Activated CD4-positive, alpha-beta memory T cell treated with anti-CD3 and anti-CD28 coated beads for 36 hours (primary cell): ENCODE measurements at regions not wholly inside any gene's neighbourhood (a gene's known extent, or its start where the extent isn't known, plus 50 kb on each side); places are given as distances from the start of the nearest gene placed in this dataset.

ENCODE experiments used
- CTCF ChIA-PET: fragments of 350-600 bp; sonication (Branson Sonifier 250); formaldehyde crosslinking; loops from one replicate; lab custom pipeline; 2021; ENCODE audit warnings: antibody characterized with exemption, inconsistent platforms; lab: Charles Lee
- POLR2A ChIA-PET: fragments of 350-600 bp; sonication (Branson Sonifier 250); formaldehyde crosslinking; loops from one replicate; lab custom pipeline; 2021; ENCODE audit warnings: antibody characterized with exemption; lab: Charles Lee
- DNase-seq: peaks from one replicate; pipeline ENCODE4 v3.0.0-alpha.2; 2020
- H3K27ac Mint-ChIP-seq: one replicate; pipeline ENCODE4 v1.8.0; 2021; ENCODE audit warnings: mixed read lengths
- H3K27me3 Mint-ChIP-seq: one replicate; pipeline ENCODE4 v1.8.0; 2021; ENCODE audit warnings: mixed read lengths
- H3K36me3 Mint-ChIP-seq: one replicate; pipeline ENCODE4 v1.8.0; 2021; ENCODE audit warnings: mixed read lengths
- H3K4me1 Mint-ChIP-seq: one replicate; pipeline ENCODE4 v1.8.0; 2021; ENCODE audit warnings: low read depth, mixed read lengths
- H3K4me3 Mint-ChIP-seq: one replicate; pipeline ENCODE4 v1.8.0; 2021; ENCODE audit warnings: mild to moderate bottlenecking, mixed read lengths
- H3K9me3 Mint-ChIP-seq: one replicate; pipeline ENCODE4 v1.8.0; 2021; ENCODE audit warnings: mixed read lengths
- intact Hi-C: fragments of 100-400 bp; cut with micrococcal nuclease; formaldehyde crosslinking; loops from one replicate; pipeline ENCODE4 v1.15.1; 2023

DNA sequence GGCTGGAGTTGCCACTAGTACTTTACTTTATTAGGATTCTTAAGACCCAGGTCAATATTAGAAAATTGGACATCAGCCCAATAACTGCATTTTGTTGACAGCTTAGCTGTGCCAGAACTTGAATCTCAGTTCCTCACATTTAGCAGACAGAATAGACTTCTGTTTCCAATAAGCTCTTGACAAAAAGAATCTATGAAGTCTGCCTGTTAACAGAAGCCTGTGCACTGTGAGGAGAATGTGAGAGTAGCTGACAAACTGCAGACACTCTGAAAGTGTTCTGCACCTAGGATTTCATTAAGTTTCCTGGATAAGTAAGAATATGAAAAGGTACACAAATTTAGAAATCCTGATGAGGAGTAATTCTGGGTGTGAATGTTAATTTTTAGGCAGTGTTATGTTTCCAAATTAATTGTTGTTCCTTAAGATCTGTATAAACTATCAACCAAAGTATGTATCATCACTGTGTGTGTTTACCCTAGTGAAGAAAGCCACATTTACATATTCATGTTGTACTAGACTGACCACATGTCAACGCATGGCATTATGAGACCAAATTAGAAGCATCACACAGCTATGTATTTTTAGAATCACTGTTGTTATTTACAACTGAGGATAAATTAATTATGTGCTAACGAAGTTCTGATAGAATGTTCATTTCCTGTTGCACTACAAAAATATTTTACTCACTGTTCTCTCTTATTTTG is 756.4 kb upstream of the IGFBP7 start:
- Mint-ChIP-seq H3K4me1 (no peaks in the 10 kb centered on the region), H3K4me3 (no peak overlapping the region), H3K9me3 (peaks cover 5% of the 10 kb centered on the region), H3K27me3 (no peaks in the 10 kb centered on the region), H3K36me3 (no peaks in the 10 kb centered on the region), H3K27ac (no peak overlapping the region)
- no peak for DNase-seq
- POLR2A ChIA-PET: no interaction called here
- intact Hi-C loops: no loop called here
- CTCF ChIA-PET: no interaction called here

- DNase-seq: no peak
- intact Hi-C loops: no loop called here
- CTCF ChIA-PET: no interaction called here
- Mint-ChIP-seq H3K27ac (no peak overlapping the region), H3K27me3 (no peaks in the 10 kb centered on the region), H3K4me1 (no peaks in the 10 kb centered on the region), H3K36me3 (no peaks in the 10 kb centered on the region), H3K4me3 (no peak overlapping the region), H3K9me3 (peaks cover 5% of the 10 kb centered on the region)
- POLR2A ChIA-PET: no interaction called here
These were observed 755.1 kb upstream of the IGFBP7 start for GRCh38 chr4:57865264-57865663.

- Mint-ChIP-seq H3K27ac (no peak overlapping the region), H3K36me3 (no peaks in the 10 kb centered on the region), H3K9me3 (peaks cover 5% of the 10 kb centered on the region), H3K4me1 (no peaks in the 10 kb centered on the region), H3K27me3 (no peaks in the 10 kb centered on the region), H3K4me3 (no peak overlapping the region)
- CTCF ChIA-PET: no interaction called here
- no peak for DNase-seq
- POLR2A ChIA-PET: no interaction called here
- intact Hi-C loops: no loop called here
These were observed 744.6 kb upstream of the IGFBP7 start for GRCh38 chr4:57854748-57855147.

DNA sequence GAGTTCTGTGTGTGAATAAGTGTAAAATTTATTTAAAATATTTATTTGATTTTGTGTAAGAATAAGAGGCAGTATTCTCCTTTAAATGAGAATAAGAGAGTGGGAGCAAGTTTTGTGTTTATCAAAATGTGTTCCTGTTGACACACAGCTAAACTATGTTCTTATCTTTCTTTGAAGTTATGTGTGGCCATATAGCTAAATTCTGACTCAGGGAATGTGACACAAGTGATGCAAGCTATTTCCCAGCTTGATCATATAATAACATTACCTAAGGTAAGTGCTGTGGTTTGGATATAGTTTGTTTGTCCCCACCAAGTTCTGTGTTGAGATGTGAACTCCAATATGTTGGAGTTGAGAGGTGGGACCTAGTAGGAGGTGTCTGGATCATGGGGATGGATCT is 740.0 kb upstream of the IGFBP7 start:
- Mint-ChIP-seq H3K27ac (no peak overlapping the region), H3K36me3 (no peaks in the 10 kb centered on the region), H3K4me3 (no peak overlapping the region), H3K4me1 (no peaks in the 10 kb centered on the region), H3K9me3 (peaks cover 2% of the 10 kb centered on the region), H3K27me3 (no peaks in the 10 kb centered on the region)
- POLR2A ChIA-PET: no interaction called here
- CTCF ChIA-PET: no interaction called here
- DNase-seq: no peak
- intact Hi-C loops: no loop called here

DNA sequence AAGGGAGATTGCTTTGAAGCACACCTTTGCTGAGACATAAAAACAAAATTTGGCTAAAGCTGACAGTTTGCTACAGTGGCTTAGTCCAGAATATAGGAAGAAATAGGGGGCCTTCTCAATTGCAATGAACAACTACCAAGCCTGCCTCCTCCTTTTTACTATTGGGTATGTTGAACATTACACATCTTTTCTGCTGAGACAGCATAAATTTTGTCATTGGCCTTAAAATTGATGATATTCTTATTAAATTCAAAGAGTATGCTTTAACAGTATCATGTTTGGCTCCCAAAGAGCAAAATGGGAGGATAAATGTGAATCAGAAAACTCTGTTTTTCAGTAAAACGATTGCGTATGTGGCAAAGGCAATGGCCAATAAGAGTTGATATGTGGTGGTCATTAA is 721.9 kb upstream of the IGFBP7 start:
- H3K9me3 Mint-ChIP-seq: peaks cover 5% of the 10 kb centered on the region
- ChIA-PET POLR2A (no interaction called here), CTCF (no interaction called here)
- H3K36me3 Mint-ChIP-seq: no peaks in the 10 kb centered on the region
- no peak for DNase-seq
- H3K27ac Mint-ChIP-seq: no peak overlapping the region
- no peaks in the 10 kb centered on the region for H3K27me3 Mint-ChIP-seq
- intact Hi-C loops: no loop called here
- no peak overlapping the region for H3K4me3 Mint-ChIP-seq
- no peaks in the 10 kb centered on the region for H3K4me1 Mint-ChIP-seq

- CTCF ChIA-PET: no interaction called here
- no peak for DNase-seq
- no peaks in the 10 kb centered on the region for H3K36me3 Mint-ChIP-seq
- H3K4me1 Mint-ChIP-seq: no peaks in the 10 kb centered on the region
- H3K4me3 Mint-ChIP-seq: no peak overlapping the region
- no peak overlapping the region for H3K27ac Mint-ChIP-seq
- H3K27me3 Mint-ChIP-seq: no peaks in the 10 kb centered on the region
- H3K9me3 Mint-ChIP-seq: no peaks in the 10 kb centered on the region
- intact Hi-C loops: no loop called here
- POLR2A ChIA-PET: no interaction called here
These were observed 679.5 kb upstream of the IGFBP7 start for GRCh38 chr4:57789666-57790065.

DNA sequence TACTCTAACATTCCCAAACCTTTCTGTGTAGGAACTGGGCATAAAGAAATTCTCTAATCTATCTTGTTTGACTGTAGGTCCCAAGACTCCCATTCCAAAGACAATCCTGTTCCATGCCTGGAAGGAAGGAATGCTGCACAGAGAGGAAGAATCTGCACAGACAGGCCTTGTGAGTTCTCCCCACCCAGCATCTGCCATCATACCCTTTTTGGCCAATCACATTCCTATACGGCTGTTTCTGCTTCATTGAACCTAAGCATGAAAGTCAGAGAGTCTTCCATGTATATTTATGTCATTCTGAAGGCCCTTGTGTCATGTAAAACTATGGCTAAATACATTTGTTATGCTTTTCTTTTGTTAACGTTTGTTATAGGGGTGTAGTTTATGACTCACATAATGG is 667.7 kb upstream of the IGFBP7 start:
- Mint-ChIP-seq H3K4me1 (no peaks in the 10 kb centered on the region), H3K27ac (no peak overlapping the region), H3K9me3 (peaks cover 8% of the 10 kb centered on the region), H3K27me3 (no peaks in the 10 kb centered on the region), H3K4me3 (no peak overlapping the region), H3K36me3 (no peaks in the 10 kb centered on the region)
- CTCF ChIA-PET: no interaction called here
- DNase-seq: no peak
- intact Hi-C loops: no loop called here
- POLR2A ChIA-PET: no interaction called here

DNA sequence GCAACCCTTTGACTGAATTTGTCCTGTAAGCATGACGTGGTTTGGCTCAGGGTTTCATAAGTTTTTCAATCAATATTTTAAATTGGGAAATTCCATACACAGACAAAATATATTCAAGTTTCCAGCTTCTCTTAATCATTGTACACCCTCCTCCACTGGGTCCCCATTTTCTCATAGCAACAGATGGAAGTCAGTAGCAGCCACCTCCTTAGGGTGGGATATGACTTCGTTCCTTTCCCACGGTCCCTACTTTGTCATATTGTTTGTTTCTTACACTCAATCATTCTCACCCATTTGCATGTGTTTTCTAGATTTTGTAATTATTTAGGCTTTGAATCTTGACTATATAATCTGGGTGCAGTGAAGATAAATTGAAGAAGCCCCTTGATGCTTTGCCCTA is 664.5 kb upstream of the IGFBP7 start:
- no peaks in the 10 kb centered on the region for H3K27me3 Mint-ChIP-seq
- POLR2A ChIA-PET: no interaction called here
- intact Hi-C loops: no loop called here
- H3K36me3 Mint-ChIP-seq: no peaks in the 10 kb centered on the region
- no peak overlapping the region for H3K27ac Mint-ChIP-seq
- H3K9me3 Mint-ChIP-seq: peaks cover 15% of the 10 kb centered on the region
- DNase-seq: no peak
- CTCF ChIA-PET: no interaction called here
- no peak overlapping the region for H3K4me3 Mint-ChIP-seq
- H3K4me1 Mint-ChIP-seq: no peaks in the 10 kb centered on the region

DNA sequence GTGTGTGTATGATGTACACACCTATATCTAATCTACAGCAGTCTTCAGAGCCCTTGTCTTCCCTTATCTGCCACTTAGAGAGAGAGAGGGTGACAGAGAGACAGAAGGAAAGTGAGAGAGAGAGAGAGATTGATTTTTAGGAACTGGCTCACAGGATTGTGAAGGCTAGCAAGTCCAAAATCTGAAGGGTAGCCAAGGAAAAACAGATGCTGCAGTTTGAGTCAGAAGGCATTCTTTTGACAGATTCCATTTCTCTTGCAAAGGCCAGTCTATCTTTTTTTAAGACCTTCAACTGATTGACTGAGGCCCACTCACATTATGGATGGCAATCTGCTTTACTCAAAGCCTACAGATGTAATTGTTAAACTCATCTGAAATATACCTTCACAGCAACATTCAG is 664.0 kb upstream of the IGFBP7 start:
- H3K27ac Mint-ChIP-seq: no peak overlapping the region
- no peak for DNase-seq
- no peaks in the 10 kb centered on the region for H3K27me3 Mint-ChIP-seq
- H3K36me3 Mint-ChIP-seq: no peaks in the 10 kb centered on the region
- no peaks in the 10 kb centered on the region for H3K4me1 Mint-ChIP-seq
- H3K9me3 Mint-ChIP-seq: peaks cover 20% of the 10 kb centered on the region
- ChIA-PET CTCF (interaction anchor here (0.7 kb wide), 1 partner anchor 611 kb away, joined by 3 read pairs; no protein-coding TSS in a partner anchor), POLR2A (no interaction called here)
- no peak overlapping the region for H3K4me3 Mint-ChIP-seq
- intact Hi-C loops: no loop called here

DNA sequence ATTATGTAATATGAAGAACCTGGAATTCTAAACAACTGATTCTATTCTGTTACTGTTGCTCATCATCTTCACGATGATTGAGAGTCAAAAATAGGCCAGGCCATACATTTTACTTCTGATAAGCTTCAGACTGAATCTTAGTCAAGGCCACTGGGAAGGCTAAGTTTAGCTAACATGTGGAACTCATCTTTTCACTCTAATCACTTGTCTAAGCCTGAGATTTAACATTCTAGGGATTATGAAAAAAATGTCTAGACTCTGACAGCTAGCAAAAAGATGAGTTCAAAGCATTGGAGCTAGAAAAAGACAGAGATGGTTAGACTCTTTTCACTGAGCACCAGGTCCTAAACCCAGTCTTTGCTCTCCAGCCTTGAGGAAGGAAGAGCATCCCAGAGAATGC is 656.2 kb upstream of the IGFBP7 start:
- CTCF ChIA-PET: no interaction called here
- Mint-ChIP-seq H3K9me3 (peaks cover 15% of the 10 kb centered on the region), H3K4me3 (no peak overlapping the region), H3K4me1 (no peaks in the 10 kb centered on the region), H3K36me3 (no peaks in the 10 kb centered on the region), H3K27me3 (no peaks in the 10 kb centered on the region), H3K27ac (no peak overlapping the region)
- POLR2A ChIA-PET: no interaction called here
- intact Hi-C loops: no loop called here
- no peak for DNase-seq

DNA sequence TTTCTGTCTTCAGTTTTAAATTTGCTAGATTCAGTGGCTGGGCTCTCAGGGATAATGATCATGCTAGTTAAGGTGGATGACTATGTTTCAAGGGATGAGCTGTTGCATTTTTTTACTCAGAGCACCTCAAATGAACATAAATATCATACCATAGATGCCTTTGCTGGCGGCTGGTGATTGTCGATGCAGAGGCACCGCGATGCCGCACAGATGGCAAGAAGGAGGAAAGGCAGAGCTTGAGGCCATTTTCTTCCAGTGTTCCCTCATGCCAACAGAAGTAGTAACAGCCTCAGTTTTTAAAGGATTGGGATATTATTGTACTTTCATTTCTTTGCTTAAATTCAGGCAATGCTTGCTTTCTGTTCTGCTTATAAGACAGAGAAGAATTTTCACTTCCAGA is 654.7 kb upstream of the IGFBP7 start:
- H3K9me3 Mint-ChIP-seq: peaks cover 15% of the 10 kb centered on the region
- CTCF ChIA-PET: no interaction called here
- no peak overlapping the region for H3K27ac Mint-ChIP-seq
- intact Hi-C loops: no loop called here
- no peak for DNase-seq
- H3K4me1 Mint-ChIP-seq: no peaks in the 10 kb centered on the region
- no peak overlapping the region for H3K4me3 Mint-ChIP-seq
- H3K36me3 Mint-ChIP-seq: no peaks in the 10 kb centered on the region
- POLR2A ChIA-PET: no interaction called here
- H3K27me3 Mint-ChIP-seq: no peaks in the 10 kb centered on the region

DNA sequence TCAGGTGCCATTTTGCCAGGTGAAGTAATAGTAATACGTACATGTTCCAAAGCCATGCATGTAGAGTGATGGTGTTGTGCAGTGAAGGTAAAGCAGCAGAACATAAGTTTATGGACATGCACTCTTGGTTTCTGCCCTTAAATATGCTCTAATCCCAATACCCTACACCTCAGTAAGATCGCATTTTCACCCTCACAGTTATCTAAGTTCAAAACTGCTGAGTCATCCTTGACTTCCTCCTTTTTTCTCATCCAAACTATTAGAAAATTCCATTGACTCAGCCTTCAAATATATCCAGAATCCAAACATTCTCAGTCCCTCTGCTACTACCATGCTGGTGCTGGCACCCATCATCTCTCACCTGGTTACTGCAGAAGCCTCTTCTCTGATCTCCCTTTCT is 652.9 kb upstream of the IGFBP7 start:
- no peaks in the 10 kb centered on the region for H3K27me3 Mint-ChIP-seq
- DNase-seq: no peak
- no peak overlapping the region for H3K27ac Mint-ChIP-seq

GRCh38 chr4:57740625-57741190 is 630.5 kb upstream of the IGFBP7 start:
- Mint-ChIP-seq H3K9me3 (peaks cover 25% of the 10 kb centered on the region), H3K4me1 (no peaks in the 10 kb centered on the region), H3K36me3 (no peaks in the 10 kb centered on the region), H3K27me3 (no peaks in the 10 kb centered on the region), H3K4me3 (no peak overlapping the region), H3K27ac (no peak overlapping the region)
- intact Hi-C loops: no loop called here
- ChIA-PET CTCF (no interaction called here), POLR2A (no interaction called here)
- no peak for DNase-seq

More for the DNA sequence above, 652.9 kb upstream of the IGFBP7 start:
- intact Hi-C loops: no loop called here
- H3K9me3 Mint-ChIP-seq: peaks cover 6% of the 10 kb centered on the region
- no peaks in the 10 kb centered on the region for H3K4me1 Mint-ChIP-seq
- POLR2A ChIA-PET: no interaction called here
- H3K4me3 Mint-ChIP-seq: no peak overlapping the region
- CTCF ChIA-PET: no interaction called here
- no peaks in the 10 kb centered on the region for H3K36me3 Mint-ChIP-seq
